GM12878 (cell line): ENCODE measurements at regions not wholly inside any gene's neighbourhood (a gene's known extent, or its start where the extent isn't known, plus 50 kb on each side); places are given as distances from the start of the nearest gene placed in this dataset.

Experiments used
- ATAC-seq: fragments of 200-7000 bp; cut with Tn5 transposase; 3 replicates; pipeline ENCODE4 v1.9.1; 2020; ENCODE audit warnings: mild to moderate bottlenecking, moderate library complexity
- BruUV-seq: library from RNA; stranded (reverse); fragments of 400-500 nt; replicated peaks from 2 replicates; lab custom pipeline; 2021; lab: Mats Ljungman, UMichigan
- CTCF ChIA-PET: fragments of 300-600 bp; sonication (Branson Sonifier 250); formaldehyde crosslinking; extraction: SDS; loops from one replicate; lab custom pipeline; 2021; ENCODE audit warnings: inconsistent platforms; lab: Yijun Ruan, JAX
- POLR2A ChIA-PET: fragments of 350-600 bp; formaldehyde crosslinking; extraction: SDS; loops from one replicate; lab custom pipeline; 2021; ENCODE audit warnings: inconsistent platforms; lab: Charles Lee
- RAD21 ChIA-PET: fragments of 300-600 bp; sonication (Branson Sonifier 250); formaldehyde crosslinking; loops from one replicate; lab custom pipeline; 2023; ENCODE audit warnings: antibody characterized with exemption; ENCODE audit not compliant: unreplicated experiment; lab: Charles Lee
- SMC1A ChIA-PET: fragments of 300-600 bp; sonication (Branson Sonifier 250); formaldehyde crosslinking; loops from one replicate; lab custom pipeline; 2023; ENCODE audit not compliant: unreplicated experiment, uncharacterized antibody; lab: Charles Lee
- DNase-seq: peaks from one replicate; pipeline ENCODE4 v3.0.0-alpha.2; 2011; ENCODE audit warnings: low read depth, low spot score
- FAIRE-seq: peaks from 3 replicates; lab custom pipeline; 2011; peaks lifted over from hg19 to GRCh38; lab: Jason Lieb, UNC
- H2AFZ ChIP-seq: 2 replicates; pipeline ENCODE4 v1.6.0; 2011; ENCODE audit warnings: low read depth, low read length, control low read depth; ENCODE audit not compliant: control insufficient read depth
- H3K27ac ChIP-seq: 2 replicates; pipeline ENCODE4 v1.5.1; 2011; ENCODE audit warnings: control low read depth; ENCODE audit not compliant: control insufficient read depth, insufficient read depth
- H3K27me3 ChIP-seq, 2 experiments: replicated peaks in 1 of 2; 2 replicates each; pipeline versions ENCODE4 v1.6.0 to v1.6.1; 2011; ENCODE audit warnings: low read length in 1 of 2; ENCODE audit not compliant: control insufficient read depth in 2 of 2, insufficient read depth in 2 of 2
- H3K36me3 ChIP-seq, 2 experiments: 2 replicates each; pipeline ENCODE4 v1.5.1; 2011; ENCODE audit warnings: low read length in 1 of 2; ENCODE audit not compliant: control insufficient read depth in 2 of 2, insufficient read depth in 2 of 2
- H3K4me1 ChIP-seq: 2 replicates; pipeline ENCODE4 v1.6.1; 2011; ENCODE audit warnings: mild to moderate bottlenecking, low read length, moderate library complexity, mixed read lengths; ENCODE audit not compliant: control insufficient read depth, insufficient read depth
- H3K4me2 ChIP-seq: 2 replicates; pipeline ENCODE4 v1.6.0; 2011; ENCODE audit warnings: control low read depth; ENCODE audit not compliant: control insufficient read depth, insufficient read depth
- H3K4me3 ChIP-seq: fragments of 200-600 bp; sonication (generic); 2 replicates; pipeline ENCODE4 v1.5.1; 2016
- H3K79me2 ChIP-seq: 2 replicates; pipeline ENCODE4 v1.6.0; 2011; ENCODE audit warnings: low read length; ENCODE audit not compliant: control insufficient read depth, insufficient read depth
- H3K9ac ChIP-seq: 2 replicates; pipeline ENCODE4 v1.8.0; 2011; ENCODE audit warnings: low read length, control low read depth, mixed read lengths; ENCODE audit not compliant: control insufficient read depth, insufficient read depth
- H3K9me3 ChIP-seq: replicated peaks from 3 replicates; pipeline ENCODE4 v1.5.1; 2011; ENCODE audit warnings: mild to moderate bottlenecking, low read length; ENCODE audit not compliant: control insufficient read depth, insufficient read depth
- H4K20me1 ChIP-seq: 2 replicates; pipeline ENCODE4 v1.6.0; 2011; ENCODE audit not compliant: control insufficient read depth, insufficient read depth
- BMI1 ChIP-seq: fragments of 450-650 bp; IDR thresholded peaks from 2 replicates; pipeline ENCODE4 v1.6.1; 2016; ENCODE audit warnings: mild to moderate bottlenecking, moderate library complexity, borderline replicate concordance
- FOS ChIP-seq: IDR thresholded peaks from 3 replicates; pipeline ENCODE4 v1.6.1; 2011; ENCODE audit warnings: borderline replicate concordance; ENCODE audit not compliant: insufficient read length; ENCODE audit errors: extremely low read depth
- MAX ChIP-seq: IDR thresholded peaks from 2 replicates; pipeline ENCODE4 v1.6.1; 2012; ENCODE audit warnings: low read depth, low read length, improper control_type of control experiment
- MEF2A ChIP-seq: IDR thresholded peaks from 2 replicates; pipeline ENCODE4 v1.6.1; 2011; ENCODE audit warnings: low read depth, mild to moderate bottlenecking, low read length, moderate library complexity; ENCODE audit not compliant: insufficient read depth
- NR2C1 ChIP-seq: fragments of 450-650 bp; IDR thresholded peaks from 2 replicates; pipeline ENCODE4 v1.6.1; 2017; ENCODE audit warnings: antibody characterized with exemption, mild to moderate bottlenecking, moderate library complexity
- NR2C2 ChIP-seq: IDR thresholded peaks from 2 replicates; pipeline ENCODE4 v1.6.1; 2011; ENCODE audit warnings: borderline replicate concordance, low read depth; ENCODE audit not compliant: control insufficient read depth, insufficient read length
- PAX8 ChIP-seq: fragments of 450-650 bp; IDR thresholded peaks from 2 replicates; pipeline ENCODE4 v1.6.1; 2017; ENCODE audit warnings: mild to moderate bottlenecking, moderate library complexity
- POLR2AphosphoS2 ChIP-seq: IDR thresholded peaks from 2 replicates; pipeline ENCODE4 v1.6.1; 2011; ENCODE audit warnings: low read depth, mild to moderate bottlenecking, low read length, improper control_type of control experiment, moderate library complexity
- POU2F2 ChIP-seq: IDR thresholded peaks from 3 replicates; pipeline ENCODE4 v1.6.1; 2011; ENCODE audit warnings: low read depth, mild to moderate bottlenecking, low read length, borderline replicate concordance
- RAD51 ChIP-seq: fragments of 450-650 bp; IDR thresholded peaks from 2 replicates; pipeline ENCODE4 v1.6.1; 2016; ENCODE audit warnings: moderate library complexity, mild to moderate bottlenecking, inconsistent platforms
- RBBP5 ChIP-seq: fragments of 200-600 bp; sonication (generic); conservative IDR thresholded peaks from 2 replicates; pipeline ENCODE4 v1.6.1; 2016
- SKIL ChIP-seq: fragments of 450-650 bp; IDR thresholded peaks from 2 replicates; pipeline ENCODE4 v1.6.1; 2017; ENCODE audit warnings: mild to moderate bottlenecking, low read depth, inconsistent platforms; ENCODE audit not compliant: poor library complexity, severe bottlenecking
- SMAD1 ChIP-seq: fragments of 450-650 bp; IDR thresholded peaks from 2 replicates; pipeline ENCODE4 v1.6.1; 2018; ENCODE audit warnings: mild to moderate bottlenecking, low read depth; ENCODE audit not compliant: partially characterized antibody
- SMAD5 ChIP-seq: IDR thresholded peaks from 2 replicates; pipeline ENCODE4 v1.6.1; 2016; ENCODE audit warnings: antibody characterized with exemption, low read depth
- SPI1 ChIP-seq: IDR thresholded peaks from 2 replicates; pipeline ENCODE4 v1.6.1; 2011; ENCODE audit warnings: low read depth, mild to moderate bottlenecking, low read length, moderate library complexity, borderline replicate concordance; ENCODE audit not compliant: insufficient read depth
- TCF3 ChIP-seq: IDR thresholded peaks from 2 replicates; pipeline ENCODE4 v1.6.1; 2012; ENCODE audit warnings: low read depth, mild to moderate bottlenecking, low read length, borderline replicate concordance; ENCODE audit not compliant: insufficient read depth
- TCF7 ChIP-seq: IDR thresholded peaks from 2 replicates; pipeline ENCODE4 v1.6.1; 2014; ENCODE audit warnings: antibody characterized with exemption, borderline replicate concordance
- ZNF24 ChIP-seq: fragments of 450-650 bp; IDR thresholded peaks from 2 replicates; pipeline ENCODE4 v1.6.1; 2017; ENCODE audit warnings: antibody characterized with exemption, mild to moderate bottlenecking
- ZNF384 ChIP-seq: IDR thresholded peaks from 2 replicates; pipeline ENCODE4 v1.6.1; 2012; ENCODE audit warnings: low read depth, mild to moderate bottlenecking, low read length, improper control_type of control experiment, borderline replicate concordance
- WGBS: methylation state at CpG from one replicate; pipeline ENCODE4 v1.1.6; 2016; ENCODE audit warnings: low lambda C conversion rate; ENCODE audit not compliant: insufficient replicate concordance, insufficient coverage; ENCODE audit errors: missing lambda C conversion rate; 5-methylcytosine and 5-hydroxymethylcytosine counted together
- in situ Hi-C: fragments of 300-500 bp; cut with MboI; formaldehyde crosslinking; loops from 9 replicates; pipeline ENCODE4 v1.14.3; 2018; ENCODE audit warnings: mixed read lengths
- intact Hi-C: fragments of 100-400 bp; cut with micrococcal nuclease; formaldehyde crosslinking; loops from one replicate; pipeline ENCODE4 v1.14.2; 2022; ENCODE audit not compliant: unreplicated experiment
- TF ChIP-seq, protein P1 (sequence below): fragments of 450-650 bp; IDR thresholded peaks from 2 replicates; pipeline ENCODE4 v1.6.1; 2017; ENCODE audit warnings: mild to moderate bottlenecking, moderate library complexity

GRCh38 chr5:35518104-35518503 lies 99.6 kb upstream of the SPEF2 start:
- H3K27ac ChIP-seq = no peak overlapping the region
- WGBS = 0% methylated on average over 1 of the region's 1 CpG
- ChIA-PET RAD21 (interaction anchor here (0.9 kb wide), 1 partner anchor 255 kb away, joined by 3 read pairs; no protein-coding TSS in a partner anchor), POLR2A (no interaction called here), CTCF (interaction anchor here (1.1 to 1.9 kb wide), 3 partner anchors 39 to 82 kb away, joined by 3 to 5 read pairs (median 4); no protein-coding TSS in a partner anchor), SMC1A (interaction anchor here (0.8 to 1.3 kb wide), 4 partner anchors 26 to 280 kb away, joined by 3 to 5 read pairs (median 4); no protein-coding TSS in a partner anchor)
- no peaks in the 10 kb centered on the region; the same call in 2 of the 3 replicates for H3K9me3 ChIP-seq
- in situ Hi-C loops = no loop called here
- BruUV-seq = no TSS peak
- peak; percentile 27 for FAIRE-seq
- no peaks in the 10 kb centered on the region for H4K20me1 ChIP-seq
- H2AFZ ChIP-seq = no peak overlapping the region
- intact Hi-C loops = no loop called here
- no peaks in the 10 kb centered on the region for H3K4me1 ChIP-seq
- no peak overlapping the region for H3K9ac ChIP-seq
- H3K36me3 ChIP-seq = no peaks in the 10 kb centered on the region
- peak; percentile 100 for ATAC-seq
- no peaks in the 10 kb centered on the region for H3K79me2 ChIP-seq
- DNase-seq = peak; percentile 70
- no peak overlapping the region for H3K4me3 ChIP-seq
- no peak overlapping the region for H3K4me2 ChIP-seq
- H3K27me3 ChIP-seq = no peaks in the 10 kb centered on the region
- TF ChIP-seq, protein P1, sequence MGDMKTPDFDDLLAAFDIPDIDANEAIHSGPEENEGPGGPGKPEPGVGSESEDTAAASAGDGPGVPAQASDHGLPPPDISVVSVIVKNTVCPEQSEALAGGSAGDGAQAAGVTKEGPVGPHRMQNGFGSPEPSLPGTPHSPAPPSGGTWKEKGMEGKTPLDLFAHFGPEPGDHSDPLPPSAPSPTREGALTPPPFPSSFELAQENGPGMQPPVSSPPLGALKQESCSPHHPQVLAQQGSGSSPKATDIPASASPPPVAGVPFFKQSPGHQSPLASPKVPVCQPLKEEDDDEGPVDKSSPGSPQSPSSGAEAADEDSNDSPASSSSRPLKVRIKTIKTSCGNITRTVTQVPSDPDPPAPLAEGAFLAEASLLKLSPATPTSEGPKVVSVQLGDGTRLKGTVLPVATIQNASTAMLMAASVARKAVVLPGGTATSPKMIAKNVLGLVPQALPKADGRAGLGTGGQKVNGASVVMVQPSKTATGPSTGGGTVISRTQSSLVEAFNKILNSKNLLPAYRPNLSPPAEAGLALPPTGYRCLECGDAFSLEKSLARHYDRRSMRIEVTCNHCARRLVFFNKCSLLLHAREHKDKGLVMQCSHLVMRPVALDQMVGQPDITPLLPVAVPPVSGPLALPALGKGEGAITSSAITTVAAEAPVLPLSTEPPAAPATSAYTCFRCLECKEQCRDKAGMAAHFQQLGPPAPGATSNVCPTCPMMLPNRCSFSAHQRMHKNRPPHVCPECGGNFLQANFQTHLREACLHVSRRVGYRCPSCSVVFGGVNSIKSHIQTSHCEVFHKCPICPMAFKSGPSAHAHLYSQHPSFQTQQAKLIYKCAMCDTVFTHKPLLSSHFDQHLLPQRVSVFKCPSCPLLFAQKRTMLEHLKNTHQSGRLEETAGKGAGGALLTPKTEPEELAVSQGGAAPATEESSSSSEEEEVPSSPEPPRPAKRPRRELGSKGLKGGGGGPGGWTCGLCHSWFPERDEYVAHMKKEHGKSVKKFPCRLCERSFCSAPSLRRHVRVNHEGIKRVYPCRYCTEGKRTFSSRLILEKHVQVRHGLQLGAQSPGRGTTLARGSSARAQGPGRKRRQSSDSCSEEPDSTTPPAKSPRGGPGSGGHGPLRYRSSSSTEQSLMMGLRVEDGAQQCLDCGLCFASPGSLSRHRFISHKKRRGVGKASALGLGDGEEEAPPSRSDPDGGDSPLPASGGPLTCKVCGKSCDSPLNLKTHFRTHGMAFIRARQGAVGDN = peak; percentile 89
- TF ChIP-seq ZNF384 = no peak
- no peak for TF ChIP-seq POU2F2
- no peak for TF ChIP-seq POLR2AphosphoS2
- no peak for TF ChIP-seq NR2C2
- TF ChIP-seq SMAD5 = no peak
- TF ChIP-seq SPI1 = peak; percentile 97
- TF ChIP-seq PAX8 = no peak
- TF ChIP-seq SKIL = peak; percentile 23
- no peak for TF ChIP-seq NR2C1
- TF ChIP-seq RAD51 = peak; percentile 38; the same call in 1 of the 2 replicates
- TF ChIP-seq SMAD1 = no peak
- no peak for TF ChIP-seq FOS
- TF ChIP-seq ZNF24 = no peak
- peak; percentile 55; the same call in 1 of the 2 replicates for TF ChIP-seq BMI1
- no peak for TF ChIP-seq TCF3
- TF ChIP-seq RBBP5 = no peak
- TF ChIP-seq MAX = peak; percentile 33; the same call in 1 of the 2 replicates
- no peak for TF ChIP-seq TCF7
- no peak for TF ChIP-seq MEF2A
